AG10803 (cell line): ENCODE measurements at regions not wholly inside any gene's neighbourhood (a gene's known extent, or its start where the extent isn't known, plus 50 kb on each side); places are given as distances from the start of the nearest gene placed in this dataset.

Experiments used
- DNase-seq: peaks from one replicate; pipeline ENCODE4 v3.0.0; 2010; ENCODE audit warnings: low read depth
- H3K4me3 ChIP-seq: 2 replicates; pipeline ENCODE4 v1.5.1; 2011; ENCODE audit warnings: mild to moderate bottlenecking, low read length, control low read depth
- TF ChIP-seq, protein P1 (sequence below): conservative IDR thresholded peaks from 2 replicates; pipeline ENCODE4 v1.5.1; 2011; ENCODE audit warnings: mild to moderate bottlenecking, low read length, control low read depth, inconsistent platforms

DNA sequence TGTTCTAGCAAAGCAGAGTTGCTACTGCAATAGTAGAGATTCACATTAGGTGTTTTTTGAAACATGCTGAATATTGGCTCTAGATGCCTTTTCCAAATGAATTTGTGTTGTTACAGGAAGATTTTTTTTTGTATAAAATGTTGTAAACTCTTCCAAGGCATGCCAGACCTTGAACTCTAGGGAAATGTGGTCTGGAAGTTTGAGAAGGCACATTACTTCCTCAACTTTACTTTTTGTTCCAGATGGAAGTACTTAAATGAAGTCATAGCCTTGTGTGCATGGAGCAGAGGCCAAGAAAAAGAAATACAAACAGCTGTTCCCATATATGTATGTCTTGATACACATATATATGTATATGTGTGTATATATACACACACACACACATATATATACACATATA, 585.7 kb upstream of the MARCKS start:
- no peak overlapping the region for H3K4me3 ChIP-seq
- peak; percentile 87 for DNase-seq
- TF ChIP-seq, protein P1, sequence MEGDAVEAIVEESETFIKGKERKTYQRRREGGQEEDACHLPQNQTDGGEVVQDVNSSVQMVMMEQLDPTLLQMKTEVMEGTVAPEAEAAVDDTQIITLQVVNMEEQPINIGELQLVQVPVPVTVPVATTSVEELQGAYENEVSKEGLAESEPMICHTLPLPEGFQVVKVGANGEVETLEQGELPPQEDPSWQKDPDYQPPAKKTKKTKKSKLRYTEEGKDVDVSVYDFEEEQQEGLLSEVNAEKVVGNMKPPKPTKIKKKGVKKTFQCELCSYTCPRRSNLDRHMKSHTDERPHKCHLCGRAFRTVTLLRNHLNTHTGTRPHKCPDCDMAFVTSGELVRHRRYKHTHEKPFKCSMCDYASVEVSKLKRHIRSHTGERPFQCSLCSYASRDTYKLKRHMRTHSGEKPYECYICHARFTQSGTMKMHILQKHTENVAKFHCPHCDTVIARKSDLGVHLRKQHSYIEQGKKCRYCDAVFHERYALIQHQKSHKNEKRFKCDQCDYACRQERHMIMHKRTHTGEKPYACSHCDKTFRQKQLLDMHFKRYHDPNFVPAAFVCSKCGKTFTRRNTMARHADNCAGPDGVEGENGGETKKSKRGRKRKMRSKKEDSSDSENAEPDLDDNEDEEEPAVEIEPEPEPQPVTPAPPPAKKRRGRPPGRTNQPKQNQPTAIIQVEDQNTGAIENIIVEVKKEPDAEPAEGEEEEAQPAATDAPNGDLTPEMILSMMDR: no peak

DNA sequence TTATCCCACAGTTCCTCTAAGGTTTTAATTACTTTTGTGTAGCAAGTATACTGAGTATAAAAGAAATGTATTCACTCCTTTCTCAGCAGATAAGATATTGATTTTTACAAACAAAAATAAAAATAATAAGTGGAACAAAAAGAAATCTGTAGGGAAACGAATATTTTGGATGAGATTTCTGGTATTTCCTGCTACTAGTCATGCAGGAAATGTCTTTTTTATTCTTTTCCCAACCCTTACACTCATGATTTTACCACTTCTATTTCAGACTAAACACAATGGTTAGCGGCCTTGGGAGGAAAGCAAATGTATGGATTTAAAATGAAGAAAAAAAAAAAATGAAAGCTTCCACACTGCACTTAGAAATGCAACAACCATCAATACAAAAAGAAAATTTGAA, 580.5 kb upstream of the MARCKS start:
- no peak for DNase-seq
- TF ChIP-seq, protein P1: no peak

GRCh38 chr6:113277111-113277510, 580.0 kb upstream of the MARCKS start:
- TF ChIP-seq, protein P1: no peak
- no peak for DNase-seq
- no peak overlapping the region for H3K4me3 ChIP-seq

More for the DNA sequence above, 580.5 kb upstream of the MARCKS start:
- H3K4me3 ChIP-seq: no peak overlapping the region

DNA sequence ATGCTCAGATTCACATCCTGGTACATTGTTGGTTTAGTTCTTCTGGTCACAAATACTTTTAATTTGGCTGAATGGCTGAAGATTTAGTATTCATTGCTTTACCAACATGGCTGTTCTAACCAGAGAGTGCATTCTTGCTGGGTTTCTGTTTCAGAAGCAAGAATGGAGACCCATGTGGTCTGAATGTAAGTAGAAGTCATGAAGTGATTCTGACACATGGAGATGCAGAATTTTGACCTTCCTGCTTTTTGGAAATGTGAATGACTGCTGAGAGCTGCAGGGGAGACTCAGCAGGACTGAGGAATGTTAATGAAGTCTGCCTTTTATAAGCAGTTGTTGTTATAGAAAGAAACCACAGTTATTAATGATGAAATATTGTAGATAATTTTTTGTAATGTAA, 576.1 kb upstream of the MARCKS start:
- H3K4me3 ChIP-seq: no peak overlapping the region
- DNase-seq: peak; percentile 70
- TF ChIP-seq, protein P1: no peak

DNA sequence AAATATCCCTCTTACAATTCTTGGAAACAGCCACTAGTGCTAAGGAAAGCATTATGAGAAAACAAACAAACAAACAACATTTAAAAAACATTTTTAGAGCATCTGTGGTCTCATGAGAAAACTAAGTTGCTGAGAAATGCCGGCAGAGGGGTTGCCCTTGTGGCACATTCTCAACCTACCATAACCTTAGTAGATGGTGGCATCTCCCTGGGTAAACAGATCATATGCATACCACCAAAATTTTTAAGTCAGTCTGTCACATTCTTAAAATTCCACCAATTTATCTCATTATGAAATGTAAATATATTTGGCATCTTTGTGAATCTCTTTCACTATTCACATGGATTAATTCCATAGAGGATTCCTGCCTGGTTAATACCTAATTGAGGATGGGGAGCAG, 575.7 kb upstream of the MARCKS start:
- TF ChIP-seq, protein P1: no peak
- DNase-seq: peak; percentile 55
- no peak overlapping the region for H3K4me3 ChIP-seq

DNA sequence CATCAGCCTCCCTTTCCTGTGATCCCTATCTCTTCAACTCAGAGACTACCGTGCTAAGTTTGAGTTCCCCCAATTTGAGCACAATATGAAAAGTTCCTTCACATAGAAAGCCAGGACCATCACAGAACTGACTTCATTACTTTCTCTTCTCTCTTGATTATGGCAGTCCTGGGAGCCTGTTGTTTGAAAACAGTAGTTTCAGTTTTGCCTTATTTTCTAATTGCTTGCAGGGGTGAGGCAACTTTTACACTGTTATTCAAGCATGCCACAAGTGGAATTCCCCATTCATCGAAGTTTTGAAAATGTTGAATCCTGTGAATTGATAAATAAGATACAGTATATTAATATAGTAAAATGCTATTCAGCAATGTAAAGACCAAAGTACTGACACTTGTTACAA, 569.7 kb upstream of the MARCKS start:
- TF ChIP-seq, protein P1: no peak
- no peak overlapping the region for H3K4me3 ChIP-seq
- DNase-seq: no peak

GRCh38 chr6:113288409-113288808, 568.7 kb upstream of the MARCKS start:
- no peak for DNase-seq
- no peak overlapping the region for H3K4me3 ChIP-seq
- TF ChIP-seq, protein P1: no peak
